ENCODE measurements at regions not wholly inside any gene's neighbourhood (a gene's known extent, or its start where the extent isn't known, plus 50 kb on each side); places are given as distances from the start of the nearest gene placed in this dataset.
A peak's percentile ranks its signal among the peaks of the same experiment; 100 is the strongest.

DNA sequence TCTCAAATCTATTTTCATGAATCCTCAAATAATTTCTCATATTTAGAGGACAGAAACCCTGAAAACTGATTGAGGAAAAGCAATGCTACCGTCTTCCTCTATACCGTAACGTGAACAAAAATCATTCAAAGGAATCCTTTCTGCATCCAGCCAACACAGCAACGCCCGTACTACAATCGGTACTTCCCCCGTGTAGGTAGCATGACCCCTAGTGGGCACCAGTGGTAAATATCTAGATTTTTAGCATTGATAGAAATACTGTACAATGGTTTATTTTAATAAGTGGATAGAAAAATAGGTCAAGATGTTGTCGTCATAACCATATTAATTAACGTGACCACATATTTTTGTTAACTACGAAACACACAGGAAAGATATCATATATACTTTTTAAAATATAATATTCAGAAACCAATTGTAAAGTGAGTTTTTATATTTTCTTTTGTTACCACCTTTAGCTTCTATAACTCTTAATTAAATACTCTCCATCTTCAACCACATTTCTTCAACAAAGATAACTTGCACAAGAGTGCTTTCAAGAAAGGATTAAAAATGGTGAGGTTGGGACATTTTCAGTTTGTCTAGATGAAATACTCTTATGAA, 194.1 kb downstream of the SS18 start:
- Histone ChIP-seq H3K27ac (ENCODE audit: low read depth, low read length, poor library complexity, severe bottlenecking) (no peak overlapping the region), H3K4me1 (ENCODE audit: insufficient read depth, low read length, poor library complexity, severe bottlenecking) (no peaks in the 10 kb centered on the region), H3K9me3 (ENCODE audit: low read depth, low read length, poor library complexity, severe bottlenecking) (no peaks in the 10 kb centered on the region), H3K27me3 (replicated peaks; ENCODE audit: insufficient read depth, low read depth, low read length, poor library complexity) (no peaks in the 10 kb centered on the region), H3K4me3 (ENCODE audit: low read depth, low read length, poor library complexity, severe bottlenecking) (no peak overlapping the region), H3K36me3 (ENCODE audit: insufficient read depth, low read length, poor library complexity, severe bottlenecking) (no peaks in the 10 kb centered on the region)
- DNase-seq (ENCODE audit: low spot score): peak; percentile 54
- BruUV-seq (replicated peaks): no TSS peak
- ChIA-PET POLR2A (ENCODE audit: low non-redundant PET) (no interaction called here), CTCF (interaction anchor here (0.7 kb wide), 1 partner anchor 1017 kb away, joined by 5 read pairs; no protein-coding TSS in a partner anchor)
- TF ChIP-seq, protein P1, sequence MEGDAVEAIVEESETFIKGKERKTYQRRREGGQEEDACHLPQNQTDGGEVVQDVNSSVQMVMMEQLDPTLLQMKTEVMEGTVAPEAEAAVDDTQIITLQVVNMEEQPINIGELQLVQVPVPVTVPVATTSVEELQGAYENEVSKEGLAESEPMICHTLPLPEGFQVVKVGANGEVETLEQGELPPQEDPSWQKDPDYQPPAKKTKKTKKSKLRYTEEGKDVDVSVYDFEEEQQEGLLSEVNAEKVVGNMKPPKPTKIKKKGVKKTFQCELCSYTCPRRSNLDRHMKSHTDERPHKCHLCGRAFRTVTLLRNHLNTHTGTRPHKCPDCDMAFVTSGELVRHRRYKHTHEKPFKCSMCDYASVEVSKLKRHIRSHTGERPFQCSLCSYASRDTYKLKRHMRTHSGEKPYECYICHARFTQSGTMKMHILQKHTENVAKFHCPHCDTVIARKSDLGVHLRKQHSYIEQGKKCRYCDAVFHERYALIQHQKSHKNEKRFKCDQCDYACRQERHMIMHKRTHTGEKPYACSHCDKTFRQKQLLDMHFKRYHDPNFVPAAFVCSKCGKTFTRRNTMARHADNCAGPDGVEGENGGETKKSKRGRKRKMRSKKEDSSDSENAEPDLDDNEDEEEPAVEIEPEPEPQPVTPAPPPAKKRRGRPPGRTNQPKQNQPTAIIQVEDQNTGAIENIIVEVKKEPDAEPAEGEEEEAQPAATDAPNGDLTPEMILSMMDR (conservative IDR thresholded peaks at IDR 0.05; ENCODE audit: low read depth, low read length): peak; percentile 77
- no peak for TF ChIP-seq EZH2 (IDR thresholded peaks at IDR 0.05; ENCODE audit: borderline replicate concordance, low read depth, low read length, poor library complexity, severe bottlenecking)
- intact Hi-C loops (cut with micrococcal nuclease; ENCODE audit: unreplicated experiment): loop anchor here (5.0 kb wide), 1 partner anchor 1299 kb away; no protein-coding TSS in a partner anchor

DNA sequence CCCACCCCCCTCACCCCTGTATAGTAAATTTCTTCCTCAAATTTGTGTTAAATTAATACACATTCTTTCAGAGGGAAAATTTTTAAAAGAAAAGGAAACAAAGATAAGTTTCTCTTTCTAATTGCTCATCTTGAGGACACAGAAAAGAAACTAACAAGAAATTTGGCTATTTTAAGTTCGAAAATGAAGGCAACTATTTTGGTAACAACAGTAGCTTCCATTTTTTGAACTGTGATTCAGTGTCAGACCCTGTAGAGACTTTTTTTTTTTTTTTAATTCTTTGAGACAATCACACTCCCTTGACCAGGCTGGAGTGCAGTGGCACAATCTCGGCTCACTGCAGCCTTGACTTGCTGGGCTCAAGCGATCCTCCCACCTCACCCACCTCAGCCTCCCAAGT, 194.9 kb downstream of the SS18 start:
- H3K36me3 ChIP-seq (ENCODE audit: insufficient read depth, low read length, poor library complexity, severe bottlenecking): no peaks in the 10 kb centered on the region

DNA sequence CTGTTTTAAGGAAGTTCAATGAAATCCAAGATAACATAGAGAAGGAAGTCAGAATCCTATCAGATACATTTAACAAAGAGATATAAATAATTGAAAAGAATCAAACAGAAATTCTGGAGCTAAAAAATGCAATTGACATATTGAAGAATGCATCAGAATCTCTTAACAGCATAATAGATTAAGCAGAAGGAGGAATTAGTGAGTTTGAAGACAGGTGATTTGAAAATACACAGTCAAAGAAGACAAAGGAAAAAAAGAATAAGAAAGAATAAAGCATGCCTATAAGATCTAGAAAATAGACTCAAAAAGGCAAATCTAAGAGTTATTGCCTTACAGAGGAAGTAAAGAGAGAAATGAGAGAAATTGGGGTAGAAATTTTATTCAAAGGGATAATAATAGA, 204.1 kb downstream of the SS18 start:
- ChIA-PET CTCF (no interaction called here), POLR2A (ENCODE audit: low non-redundant PET) (no interaction called here)
- H3K27me3 ChIP-seq (replicated peaks; ENCODE audit: insufficient read depth, low read depth, low read length, poor library complexity): no peaks in the 10 kb centered on the region
- H3K9me3 ChIP-seq (ENCODE audit: low read depth, low read length, poor library complexity, severe bottlenecking): no peaks in the 10 kb centered on the region
- no peak for DNase-seq (ENCODE audit: low spot score)
- BruUV-seq (replicated peaks): no TSS peak
- no peaks in the 10 kb centered on the region for H3K4me1 ChIP-seq (ENCODE audit: insufficient read depth, low read length, poor library complexity, severe bottlenecking)
- H3K4me3 ChIP-seq (ENCODE audit: low read depth, low read length, poor library complexity, severe bottlenecking): no peak overlapping the region
- H3K36me3 ChIP-seq (ENCODE audit: insufficient read depth, low read length, poor library complexity, severe bottlenecking): no peaks in the 10 kb centered on the region
- TF ChIP-seq, protein P1 (conservative IDR thresholded peaks at IDR 0.05; ENCODE audit: low read depth, low read length): no peak
- no peak for TF ChIP-seq EZH2 (IDR thresholded peaks at IDR 0.05; ENCODE audit: borderline replicate concordance, low read depth, low read length, poor library complexity, severe bottlenecking)
- intact Hi-C loops (cut with micrococcal nuclease; ENCODE audit: unreplicated experiment): no loop called here
- no peak overlapping the region for H3K27ac ChIP-seq (ENCODE audit: low read depth, low read length, poor library complexity, severe bottlenecking)

More for the DNA sequence above, 194.9 kb downstream of the SS18 start:
- Histone ChIP-seq H3K27ac (ENCODE audit: low read depth, low read length, poor library complexity, severe bottlenecking) (no peak overlapping the region), H3K4me3 (ENCODE audit: low read depth, low read length, poor library complexity, severe bottlenecking) (no peak overlapping the region), H3K9me3 (ENCODE audit: low read depth, low read length, poor library complexity, severe bottlenecking) (no peaks in the 10 kb centered on the region), H3K27me3 (replicated peaks; ENCODE audit: insufficient read depth, low read depth, low read length, poor library complexity) (no peaks in the 10 kb centered on the region), H3K4me1 (ENCODE audit: insufficient read depth, low read length, poor library complexity, severe bottlenecking) (no peaks in the 10 kb centered on the region)
- CTCF ChIA-PET: interaction anchor here (0.7 kb wide), 1 partner anchor 1016 kb away, joined by 5 read pairs; no protein-coding TSS in a partner anchor
- intact Hi-C loops (cut with micrococcal nuclease; ENCODE audit: unreplicated experiment): loop anchor here (5.0 kb wide), 1 partner anchor 1298 kb away; no protein-coding TSS in a partner anchor
- no peak for TF ChIP-seq EZH2 (IDR thresholded peaks at IDR 0.05; ENCODE audit: borderline replicate concordance, low read depth, low read length, poor library complexity, severe bottlenecking)
- TF ChIP-seq, protein P1 (conservative IDR thresholded peaks at IDR 0.05; ENCODE audit: low read depth, low read length): no peak
- POLR2A ChIA-PET (ENCODE audit: low non-redundant PET): no interaction called here
- no peak for DNase-seq (ENCODE audit: low spot score)
- BruUV-seq (replicated peaks): no TSS peak

All from A673 (cell line).